H1 (cell line): ENCODE measurements at regions not wholly inside any gene's neighbourhood (a gene's known extent, or its start where the extent isn't known, plus 50 kb on each side); places are given as distances from the start of the nearest gene placed in this dataset.

ENCODE experiments used
- CTCF ChIA-PET: fragments of 300-600 bp; sonication (Branson Sonifier 250); formaldehyde crosslinking; loops from one replicate; lab custom pipeline; 2021; ENCODE audit not compliant: partially characterized antibody; lab: Charles Lee
- POLR2A ChIA-PET: fragments of 300-600 bp; sonication (Branson Sonifier 250); formaldehyde crosslinking; loops from one replicate; lab custom pipeline; 2021; ENCODE audit warnings: inconsistent platforms; ENCODE audit not compliant: partially characterized antibody; lab: Charles Lee
- DNase-seq, 2 experiments: peaks; one replicate each; pipeline versions ENCODE4 v3.0.0 to v3.0.0-alpha.2; 2010 to 2022; ENCODE audit warnings: low spot score in 2 of 2, low read depth in 1 of 2, mixed read lengths in 1 of 2
- FAIRE-seq: peaks from 2 replicates; lab custom pipeline; 2011; peaks lifted over from hg19 to GRCh38; lab: Jason Lieb, UNC
- H2AFZ ChIP-seq: 2 replicates; pipeline ENCODE4 v1.8.1; 2012; ENCODE audit warnings: low read length, inconsistent platforms
- H2AK5ac ChIP-seq: 2 replicates; pipeline ENCODE4 v1.6.1; 2013; ENCODE audit warnings: low read depth, low read length
- H2BK120ac ChIP-seq: replicated peaks from 2 replicates; pipeline ENCODE3; 2013; ENCODE audit warnings: low read depth, low read length, inconsistent platforms
- H2BK12ac ChIP-seq: 2 replicates; pipeline ENCODE4 v1.6.1; 2013; ENCODE audit warnings: low read depth, low read length
- H2BK15ac ChIP-seq: 2 replicates; pipeline ENCODE4 v1.6.1; 2013; ENCODE audit warnings: low read length
- H2BK20ac ChIP-seq: 2 replicates; pipeline ENCODE4 v1.6.1; 2013; ENCODE audit warnings: low read length
- H2BK5ac ChIP-seq: 2 replicates; pipeline ENCODE4 v1.6.1; 2013; ENCODE audit warnings: low read depth, low read length
- H3K14ac ChIP-seq: 2 replicates; pipeline ENCODE4 v1.6.1; 2013; ENCODE audit warnings: inconsistent platforms; ENCODE audit not compliant: insufficient read length
- H3K18ac ChIP-seq: 2 replicates; pipeline ENCODE4 v1.6.1; 2013; ENCODE audit warnings: low read length; ENCODE audit errors: extremely low read depth
- H3K23ac ChIP-seq: 2 replicates; pipeline ENCODE4 v1.6.1; 2013; ENCODE audit warnings: inconsistent platforms; ENCODE audit not compliant: insufficient read length
- H3K23me2 ChIP-seq: 2 replicates; pipeline ENCODE4 v1.6.1; 2013; ENCODE audit warnings: low read depth, low read length
- H3K27ac ChIP-seq: 2 replicates; pipeline ENCODE4 v1.6.1; 2011; ENCODE audit warnings: low read depth, low read length, inconsistent platforms
- H3K27me3 ChIP-seq, 4 experiments: replicated peaks in 1 of 4; 1 replicate in 1 of 4; 2 replicates in 3 of 4; pipeline versions ENCODE4 v1.6.1 to v1.8.1; 2011 to 2013; ENCODE audit warnings: low read length in 3 of 4, mild to moderate bottlenecking in 3 of 4, inconsistent platforms in 2 of 4, mixed read lengths in 2 of 4, moderate library complexity in 1 of 4; ENCODE audit not compliant: control insufficient read depth in 3 of 4, insufficient read depth in 3 of 4; ENCODE audit errors: extremely low read depth in 1 of 4
- H3K36me3 ChIP-seq, 4 experiments: 2 replicates each; pipeline versions ENCODE4 v1.6.1 to v1.8.1; 2011 to 2013; ENCODE audit warnings: mild to moderate bottlenecking in 4 of 4, low read length in 3 of 4, moderate library complexity in 2 of 4, control low read depth in 1 of 4, inconsistent platforms in 1 of 4; ENCODE audit not compliant: insufficient read depth in 4 of 4, control insufficient read depth in 2 of 4
- H3K4ac ChIP-seq: replicated peaks from 2 replicates; pipeline ENCODE3; 2013; ENCODE audit warnings: low read length, low read depth, mixed read lengths, inconsistent platforms; ENCODE audit not compliant: insufficient read length
- H3K4me1 ChIP-seq, 4 experiments: replicated peaks in 1 of 4; 1 replicate in 1 of 4; 2 replicates in 3 of 4; pipeline versions ENCODE4 v1.6.1 to v1.8.1; 2011 to 2013; ENCODE audit warnings: low read length in 3 of 4, inconsistent platforms in 2 of 4, mixed read lengths in 1 of 4; ENCODE audit not compliant: insufficient read depth in 4 of 4, control insufficient read depth in 3 of 4
- H3K4me2 ChIP-seq, 2 experiments: 2 replicates each; pipeline versions ENCODE4 v1.6.1 to v1.8.1; 2011 to 2013; ENCODE audit warnings: low read depth in 2 of 2, low read length in 2 of 2, control low read depth in 1 of 2, inconsistent platforms in 1 of 2, mild to moderate bottlenecking in 1 of 2; ENCODE audit not compliant: insufficient read depth in 1 of 2
- H3K4me3 ChIP-seq, 4 experiments: fragments of 200-600, 300-600 bp in 1 of 4; sonication (generic), shearing (Covaris generic), sonication (Bioruptor Twin) in 1 of 4; 2 replicates each; pipeline versions ENCODE4 v1.5.1 to v1.8.1; 2011 to 2016; ENCODE audit warnings: low read length in 4 of 4, low read depth in 3 of 4, control low read depth in 2 of 4, inconsistent platforms in 2 of 4, mild to moderate bottlenecking in 2 of 4, mixed read lengths in 1 of 4, moderate library complexity in 1 of 4; ENCODE audit not compliant: insufficient read depth in 2 of 4; ENCODE audit errors: extremely low read depth in 1 of 4
- H3K56ac ChIP-seq: replicated peaks from 2 replicates; pipeline ENCODE3; 2013; ENCODE audit warnings: low read depth, mild to moderate bottlenecking, mixed read lengths, low read length, inconsistent platforms; ENCODE audit not compliant: insufficient read length
- H3K79me1 ChIP-seq: 2 replicates; pipeline ENCODE4 v1.6.1; 2013; ENCODE audit warnings: low read depth, low read length, control low read depth
- H3K79me2 ChIP-seq, 2 experiments: 2 replicates each; pipeline versions ENCODE4 v1.6.1 to v1.8.1; 2012 to 2013; ENCODE audit warnings: low read length in 2 of 2, mild to moderate bottlenecking in 2 of 2, inconsistent platforms in 1 of 2; ENCODE audit not compliant: insufficient read depth in 2 of 2, control insufficient read depth in 1 of 2
- H3K9ac ChIP-seq, 4 experiments: replicated peaks in 1 of 4; 1 replicate in 1 of 4; 2 replicates in 3 of 4; pipeline versions ENCODE4 v1.6.1 to v1.8.1; 2011 to 2013; ENCODE audit warnings: low read depth in 3 of 4, low read length in 3 of 4, control low read depth in 2 of 4, mild to moderate bottlenecking in 2 of 4, moderate library complexity in 2 of 4, inconsistent platforms in 1 of 4; ENCODE audit errors: extremely low read depth in 1 of 4
- H3K9me3 ChIP-seq, 2 experiments: 2 replicates each; pipeline versions ENCODE4 v1.6.1 to v1.8.1; 2012 to 2013; ENCODE audit warnings: mild to moderate bottlenecking in 2 of 2, moderate library complexity in 2 of 2, control low read depth in 1 of 2, inconsistent platforms in 1 of 2, low read depth in 1 of 2, low read length in 1 of 2, mixed read lengths in 1 of 2; ENCODE audit not compliant: insufficient read depth in 2 of 2
- H4K20me1 ChIP-seq, 2 experiments: replicated peaks in 1 of 2; 2 replicates each; pipeline versions ENCODE3 to v1.8.1; 2011 to 2013; ENCODE audit warnings: inconsistent platforms in 2 of 2, low read length in 2 of 2, mild to moderate bottlenecking in 1 of 2; ENCODE audit not compliant: insufficient read depth in 2 of 2, control insufficient read depth in 1 of 2
- H4K5ac ChIP-seq: 2 replicates; pipeline ENCODE4 v1.6.1; 2013; ENCODE audit warnings: low read length, low read depth, mixed read lengths, inconsistent platforms; ENCODE audit not compliant: insufficient read length
- H4K8ac ChIP-seq: 2 replicates; pipeline ENCODE4 v1.8.0; 2013; ENCODE audit warnings: mild to moderate bottlenecking, moderate library complexity, low read length, inconsistent platforms; ENCODE audit not compliant: insufficient read depth; ENCODE audit errors: extremely low read depth
- H4K91ac ChIP-seq: replicated peaks from 2 replicates; pipeline ENCODE3; 2013; ENCODE audit warnings: low read length, mixed read lengths, inconsistent platforms; ENCODE audit not compliant: insufficient read length
- POU5F1 ChIP-seq: IDR thresholded peaks from 2 replicates; pipeline ENCODE4 v1.6.1; 2011; ENCODE audit warnings: low read depth, mild to moderate bottlenecking, low read length, moderate library complexity
- RFX5 ChIP-seq: IDR thresholded peaks from 2 replicates; pipeline ENCODE4 v1.6.1; 2011; ENCODE audit warnings: low read depth, low read length, improper control_type of control experiment, borderline replicate concordance
- WGBS, 2 experiments: shearing (Covaris generic) in 1 of 2; methylation state at CpG; one replicate each; pipeline versions ENCODE4 v1.1.6 to v1.1.7; 2013 to 2015; ENCODE audit warnings: low lambda C conversion rate in 2 of 2, mixed read lengths in 2 of 2, inconsistent platforms in 1 of 2, low coverage in 1 of 2, missing lambda C conversion rate in 1 of 2; ENCODE audit not compliant: insufficient replicate concordance in 2 of 2, insufficient coverage in 1 of 2, insufficient read length in 1 of 2; ENCODE audit errors: extremely low coverage in 1 of 2, missing lambda C conversion rate in 1 of 2; 5-methylcytosine and 5-hydroxymethylcytosine counted together
- TF ChIP-seq, protein P1 (sequence below): IDR thresholded peaks from 2 replicates; pipeline ENCODE4 v1.6.1; 2012; ENCODE audit warnings: low read length, inconsistent platforms

DNA sequence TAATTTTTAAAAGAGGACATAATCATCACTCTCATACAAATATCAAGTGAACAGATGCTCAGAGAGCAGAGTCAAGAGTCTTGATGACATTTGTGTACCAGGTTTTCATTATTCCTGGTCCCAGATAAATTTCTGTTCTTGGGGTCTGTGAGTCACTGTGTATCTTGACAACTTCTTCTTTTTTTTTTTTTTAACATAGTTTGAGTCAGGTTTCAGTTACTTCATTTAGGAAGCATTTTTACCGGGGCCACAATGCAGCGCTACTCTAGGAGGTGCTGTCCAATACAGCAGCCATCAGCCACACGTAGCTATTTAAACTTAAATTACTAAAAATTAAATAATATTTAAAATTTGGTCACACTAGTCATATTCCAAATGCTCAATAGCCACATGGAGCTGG, 188.1 kb upstream of the SAMSN1 start:
- no peak overlapping the region for H3K4ac ChIP-seq
- no peak overlapping the region for H3K9ac ChIP-seq
- no peak overlapping the region for H2AFZ ChIP-seq
- no peak overlapping the region for H3K4me2 ChIP-seq
- no peaks in the 10 kb centered on the region for H3K27me3 ChIP-seq
- H3K4me1 ChIP-seq: no peaks in the 10 kb centered on the region
- no peak overlapping the region for H2AK5ac ChIP-seq
- H2BK12ac ChIP-seq: no peak overlapping the region
- no peak overlapping the region for H3K23ac ChIP-seq
- no peak overlapping the region for H4K8ac ChIP-seq
- H2BK15ac ChIP-seq: no peak overlapping the region
- TF ChIP-seq, protein P1, sequence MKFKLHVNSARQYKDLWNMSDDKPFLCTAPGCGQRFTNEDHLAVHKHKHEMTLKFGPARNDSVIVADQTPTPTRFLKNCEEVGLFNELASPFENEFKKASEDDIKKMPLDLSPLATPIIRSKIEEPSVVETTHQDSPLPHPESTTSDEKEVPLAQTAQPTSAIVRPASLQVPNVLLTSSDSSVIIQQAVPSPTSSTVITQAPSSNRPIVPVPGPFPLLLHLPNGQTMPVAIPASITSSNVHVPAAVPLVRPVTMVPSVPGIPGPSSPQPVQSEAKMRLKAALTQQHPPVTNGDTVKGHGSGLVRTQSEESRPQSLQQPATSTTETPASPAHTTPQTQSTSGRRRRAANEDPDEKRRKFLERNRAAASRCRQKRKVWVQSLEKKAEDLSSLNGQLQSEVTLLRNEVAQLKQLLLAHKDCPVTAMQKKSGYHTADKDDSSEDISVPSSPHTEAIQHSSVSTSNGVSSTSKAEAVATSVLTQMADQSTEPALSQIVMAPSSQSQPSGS: no peak
- TF ChIP-seq RFX5 (no peak), POU5F1 (no peak)
- H3K23me2 ChIP-seq: no peaks in the 10 kb centered on the region
- no peak overlapping the region for H3K27ac ChIP-seq
- FAIRE-seq: no peak
- no peak overlapping the region for H2BK20ac ChIP-seq
- no peak overlapping the region for H2BK5ac ChIP-seq
- no peak overlapping the region for H3K18ac ChIP-seq
- H2BK120ac ChIP-seq: no peak overlapping the region
- no peaks in the 10 kb centered on the region for H4K20me1 ChIP-seq
- no peak overlapping the region for H4K5ac ChIP-seq
- no peaks in the 10 kb centered on the region for H3K79me2 ChIP-seq
- 90% methylated on average over 3 of the region's 3 CpGs; no CpG with 5 or more reads in 1 of the 2 experiments for WGBS, 2 experiments
- H3K14ac ChIP-seq: no peak overlapping the region
- H4K91ac ChIP-seq: no peak overlapping the region
- no peak overlapping the region for H3K4me3 ChIP-seq
- no peaks in the 10 kb centered on the region for H3K9me3 ChIP-seq
- DNase-seq: no peak
- H3K79me1 ChIP-seq: no peaks in the 10 kb centered on the region
- no peak overlapping the region for H3K56ac ChIP-seq
- ChIA-PET POLR2A (no interaction called here), CTCF (interaction anchor here (0.7 to 1.7 kb wide), 2 partner anchors 39 to 313 kb away, joined by 3 to 4 read pairs; no protein-coding TSS in a partner anchor)
- no peaks in the 10 kb centered on the region for H3K36me3 ChIP-seq
